Aorta (tissue), 5 donors: ENCODE measurements at regions not wholly inside any gene's neighbourhood (a gene's known extent, or its start where the extent isn't known, plus 50 kb on each side); places are given as distances from the start of the nearest gene placed in this dataset.

Experiments
- ATAC-seq: fragments of 200-7000 bp; cut with Tn5 transposase; one replicate; pipeline ENCODE4 v1.9.1; 2022; ENCODE audit warnings: moderate library complexity; ENCODE audit not compliant: low FRiP score
- DNase-seq, 2 donors: peaks; one replicate each; pipeline ENCODE4 v3.0.0-alpha.2; 2020
- H3K27ac ChIP-seq, 2 donors: one replicate each; pipeline ENCODE4 v1.5.1; 2013; ENCODE audit warnings: low read length in 2 of 2, mild to moderate bottlenecking in 2 of 2, moderate library complexity in 2 of 2, control low read depth in 1 of 2, inconsistent platforms in 1 of 2, low read depth in 1 of 2
- H3K27me3 ChIP-seq, 2 donors: one replicate each; pipeline ENCODE4 v1.6.1; 2013; ENCODE audit warnings: control low read depth in 1 of 2, low read length in 1 of 2, mild to moderate bottlenecking in 1 of 2, moderate library complexity in 1 of 2; ENCODE audit not compliant: insufficient read depth in 2 of 2, control insufficient read depth in 1 of 2
- H3K36me3 ChIP-seq, 2 donors: one replicate each; pipeline ENCODE4 v1.6.1; 2013; ENCODE audit warnings: control low read depth in 1 of 2, low read length in 1 of 2, mild to moderate bottlenecking in 1 of 2; ENCODE audit not compliant: insufficient read depth in 2 of 2, control insufficient read depth in 1 of 2
- H3K4me1 ChIP-seq, 2 donors: one replicate each; pipeline ENCODE4 v1.6.1; 2013; ENCODE audit warnings: low read length in 2 of 2, control low read depth in 1 of 2, mild to moderate bottlenecking in 1 of 2, moderate library complexity in 1 of 2; ENCODE audit not compliant: insufficient read depth in 2 of 2, control insufficient read depth in 1 of 2
- H3K4me3 ChIP-seq, 2 donors: one replicate each; pipeline ENCODE4 v1.5.1; 2013; ENCODE audit warnings: low read length in 2 of 2, control low read depth in 1 of 2, mild to moderate bottlenecking in 1 of 2
- H3K9me3 ChIP-seq: one replicate; pipeline ENCODE4 v1.6.1; 2013; ENCODE audit warnings: mild to moderate bottlenecking, low read length; ENCODE audit not compliant: control insufficient read depth
- WGBS, 2 donors: extraction: QIAGEN DNeasy Blood & Tissue Kit; methylation state at CpG; one replicate each; pipeline ENCODE4 v1.1.7; 2013; 5-methylcytosine and 5-hydroxymethylcytosine counted together
- intact Hi-C, 2 donors: fragments of 100-400 bp; cut with DNase I; formaldehyde crosslinking; loops; one replicate each; pipeline versions ENCODE4 v1.14.2 to v1.15.0; 2022
- donor health status: healthy with polysubstance abuse.
- donor health status: Bipolar disorder and iron deficiency.
- donor health status: DM: no; HTN: no; CAD: no.
- donor health status: DM: no; HTN: no; CAD: no.
- donor health status: DM: yes; HTN: yes; CAD: no.

GRCh38 chr5:155850370-155850769 lies 476.6 kb upstream of the SGCD start:
- no peaks in the 10 kb centered on the region for H3K4me1 ChIP-seq
- H3K9me3 ChIP-seq = no peaks in the 10 kb centered on the region
- no peak overlapping the region for H3K4me3 ChIP-seq
- 17 to 32% methylated on average over 3 of the region's 3 CpGs for WGBS, 2 donors
- no peak for DNase-seq
- no peak for ATAC-seq
- intact Hi-C loops = no loop called here
- H3K27ac ChIP-seq = no peak overlapping the region
- H3K27me3 ChIP-seq = no peaks in the 10 kb centered on the region
- no peaks in the 10 kb centered on the region for H3K36me3 ChIP-seq

GRCh38 chr5:155866971-155867370 lies 460.0 kb upstream of the SGCD start:
- Histone ChIP-seq H3K9me3 (peaks cover 2% of the 10 kb centered on the region), H3K4me1 (no peaks in the 10 kb centered on the region), H3K27ac (no peak overlapping the region), H3K27me3 (no peaks in the 10 kb centered on the region), H3K4me3 (no peak overlapping the region), H3K36me3 (no peaks in the 10 kb centered on the region)
- ATAC-seq (no peak), DNase-seq (no peak)
- 75 to 80% methylated on average over 3 of the region's 3 CpGs for WGBS, 2 donors
- intact Hi-C loops = no loop called here

DNA sequence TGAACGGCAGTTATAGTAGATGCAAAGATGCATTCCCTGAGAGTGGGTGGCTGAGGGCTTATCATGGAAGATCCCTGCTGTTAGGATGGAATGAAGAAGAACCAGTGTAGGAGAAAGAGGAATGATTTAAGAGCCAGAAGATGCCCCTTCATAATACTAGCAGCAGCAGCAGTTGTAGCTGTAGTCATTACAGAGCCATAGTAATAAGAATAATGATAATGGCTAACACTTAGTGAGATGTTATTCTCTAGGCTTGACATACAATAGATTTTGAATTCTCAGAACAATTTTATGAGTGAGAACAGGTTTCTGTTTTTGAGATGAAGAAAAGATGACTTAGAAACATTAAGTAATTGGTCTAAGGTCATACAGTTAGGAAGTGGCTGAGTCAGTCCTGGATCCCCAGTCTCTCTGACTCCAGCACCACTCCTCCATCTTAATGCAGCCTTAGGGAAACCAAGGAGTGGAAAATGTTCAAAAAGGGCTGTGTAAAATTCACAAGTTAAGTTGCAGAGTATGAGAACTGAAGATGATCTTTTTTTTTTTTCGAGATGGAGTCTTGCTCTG lies 459.4 kb upstream of the SGCD start:
- H3K36me3 ChIP-seq = no peaks in the 10 kb centered on the region
- no peak overlapping the region for H3K27ac ChIP-seq
- H3K27me3 ChIP-seq = no peaks in the 10 kb centered on the region
- H3K4me1 ChIP-seq = no peaks in the 10 kb centered on the region
- DNase-seq (no peak), ATAC-seq (no peak)
- intact Hi-C loops = no loop called here
- 80 to 90% methylated on average over 2 of the region's 2 CpGs for WGBS, 2 donors
- no peak overlapping the region for H3K4me3 ChIP-seq
- H3K9me3 ChIP-seq = peaks cover 2% of the 10 kb centered on the region

- 67 to 68% methylated on average over 7 of the region's 7 CpGs for WGBS, 2 donors
- H3K27ac ChIP-seq = no peak overlapping the region
- H3K36me3 ChIP-seq = no peaks in the 10 kb centered on the region
- no peak overlapping the region for H3K4me3 ChIP-seq
- H3K9me3 ChIP-seq = peaks cover 2% of the 10 kb centered on the region
- H3K27me3 ChIP-seq = no peaks in the 10 kb centered on the region
- ATAC-seq (no peak), DNase-seq (no peak)
- intact Hi-C loops = no loop called here
- H3K4me1 ChIP-seq = no peaks in the 10 kb centered on the region
Observed at GRCh38 chr5:155870636-155871035, 456.3 kb upstream of the SGCD start.

GRCh38 chr5:155871623-155872022 lies 455.3 kb upstream of the SGCD start:
- Histone ChIP-seq H3K27ac (no peak overlapping the region), H3K36me3 (no peaks in the 10 kb centered on the region), H3K27me3 (no peaks in the 10 kb centered on the region), H3K4me1 (no peaks in the 10 kb centered on the region), H3K4me3 (no peak overlapping the region), H3K9me3 (peaks cover 2% of the 10 kb centered on the region)
- ATAC-seq (no peak), DNase-seq (no peak)
- 25 to 28% methylated on average over 2 of the region's 2 CpGs for WGBS, 2 donors
- intact Hi-C loops = no loop called here

GRCh38 chr5:155872629-155873220 lies 454.2 kb upstream of the SGCD start:
- DNase-seq (no peak), ATAC-seq (no peak)
- intact Hi-C loops = no loop called here
- WGBS, 2 donors = 17 to 23% methylated on average over 4 of the region's 4 CpGs
- H3K27me3 ChIP-seq = no peaks in the 10 kb centered on the region
- no peak overlapping the region for H3K4me3 ChIP-seq
- no peaks in the 10 kb centered on the region for H3K36me3 ChIP-seq
- peaks cover 2% of the 10 kb centered on the region for H3K9me3 ChIP-seq
- no peaks in the 10 kb centered on the region for H3K4me1 ChIP-seq
- no peak overlapping the region for H3K27ac ChIP-seq

DNA sequence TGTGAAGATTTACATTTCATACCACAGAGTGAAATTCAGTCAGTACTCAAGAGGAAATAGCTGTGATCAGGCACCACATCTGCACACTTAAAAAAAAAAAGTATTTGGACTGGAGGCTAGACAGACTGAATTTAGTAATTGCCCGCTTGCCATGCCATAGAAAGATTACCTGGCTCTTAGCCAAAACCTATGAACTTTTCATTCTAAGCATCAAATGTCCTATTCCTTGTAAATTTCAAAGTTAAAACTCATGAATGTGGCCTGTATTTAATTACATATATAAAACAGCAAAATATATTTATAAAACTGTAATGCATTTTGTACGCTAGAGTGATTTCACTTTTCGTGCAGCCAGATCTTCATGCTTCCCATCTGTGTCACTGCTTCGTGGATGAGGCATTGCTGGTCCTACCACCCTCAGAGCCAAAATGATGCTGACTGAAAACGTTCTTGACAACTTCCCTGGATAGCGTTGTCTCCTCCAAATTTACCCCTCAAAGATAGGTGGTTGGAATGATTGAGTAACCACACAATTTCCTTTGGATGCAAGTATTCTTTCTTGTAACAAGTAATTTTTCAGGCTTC lies 447.9 kb upstream of the SGCD start:
- H3K4me3 ChIP-seq = peak overlapping the region in 1 of 2 donors; percentile 18
- no peaks in the 10 kb centered on the region for H3K36me3 ChIP-seq
- no peak overlapping the region for H3K27ac ChIP-seq
- intact Hi-C loops = no loop called here
- H3K4me1 ChIP-seq = peaks cover 0 to 2% of the 10 kb centered on the region in 2 donors
- H3K27me3 ChIP-seq = no peaks in the 10 kb centered on the region
- 18 to 21% methylated on average over 6 of the region's 6 CpGs for WGBS, 2 donors
- no peak for DNase-seq
- no peaks in the 10 kb centered on the region for H3K9me3 ChIP-seq
- no peak for ATAC-seq

- Histone ChIP-seq H3K9me3 (no peaks in the 10 kb centered on the region), H3K4me1 (peaks cover 0 to 2% of the 10 kb centered on the region in 2 donors), H3K4me3 (no peak overlapping the region), H3K27me3 (no peaks in the 10 kb centered on the region), H3K36me3 (no peaks in the 10 kb centered on the region), H3K27ac (no peak overlapping the region)
- 38 to 43% methylated on average over 6 of the region's 6 CpGs for WGBS, 2 donors
- intact Hi-C loops = no loop called here
- no peak for DNase-seq
- ATAC-seq = no peak
Observed at GRCh38 chr5:155884041-155884440, 442.9 kb upstream of the SGCD start.

DNA sequence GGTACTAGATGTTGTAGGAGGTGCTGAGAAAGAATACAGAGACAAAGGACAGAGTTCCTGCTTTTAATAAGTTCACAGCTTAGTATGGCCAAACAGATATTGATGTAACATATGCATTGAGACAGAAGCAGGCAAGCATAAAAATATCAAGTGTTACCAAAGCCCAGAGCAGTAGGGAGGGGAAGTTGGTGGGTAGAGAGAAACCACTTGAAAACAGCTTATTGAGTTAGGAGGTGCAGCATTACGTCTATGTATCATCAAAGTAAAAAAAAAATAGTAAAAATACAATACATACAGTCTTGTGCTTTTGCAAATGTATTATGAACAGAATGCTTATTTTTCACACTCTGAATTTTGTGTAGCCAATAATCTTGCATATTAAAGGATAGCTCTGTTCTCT lies 441.8 kb upstream of the SGCD start:
- Histone ChIP-seq H3K27ac (no peak overlapping the region), H3K4me1 (no peaks in the 10 kb centered on the region), H3K36me3 (no peaks in the 10 kb centered on the region), H3K4me3 (no peak overlapping the region), H3K27me3 (no peaks in the 10 kb centered on the region), H3K9me3 (no peaks in the 10 kb centered on the region)
- DNase-seq (no peak), ATAC-seq (no peak)
- WGBS, 2 donors = 75% methylated on average over 1 of the region's 1 CpG; no CpG with 5 or more reads in 1 of the 2 donors
- intact Hi-C loops = no loop called here
